ENCODE measurements at regions not wholly inside any gene's neighbourhood (a gene's known extent, or its start where the extent isn't known, plus 50 kb on each side); places are given as distances from the start of the nearest gene placed in this dataset.

DNA sequence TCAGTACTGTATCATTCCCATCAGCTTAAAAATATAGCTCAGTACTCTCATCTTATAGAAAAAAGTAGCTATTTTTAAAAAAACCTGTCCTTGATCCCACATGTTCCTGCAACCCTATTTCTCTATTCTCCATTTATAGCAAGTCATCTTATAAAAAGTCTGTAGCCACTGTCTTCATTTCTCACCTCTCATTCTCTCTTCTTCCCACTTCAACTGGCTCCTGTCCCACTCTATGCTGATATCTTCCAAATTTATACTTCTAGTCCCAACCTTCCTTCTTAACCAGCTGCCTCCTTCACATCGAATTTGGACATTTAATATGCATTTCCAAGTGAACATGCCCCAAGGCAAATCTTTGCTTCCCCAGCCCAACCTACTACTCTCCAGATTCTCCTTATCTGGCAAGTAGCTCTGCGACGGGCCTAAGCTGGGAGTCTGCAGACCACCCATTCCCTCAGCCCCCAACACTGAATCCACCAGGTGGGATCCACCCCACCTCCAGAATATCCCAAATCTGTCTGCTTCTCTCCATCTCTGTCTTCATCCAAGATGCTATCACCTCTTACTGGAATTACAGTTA is 52.0 kb upstream of the TANC2 start:
- no peak for DNase-seq

DNA sequence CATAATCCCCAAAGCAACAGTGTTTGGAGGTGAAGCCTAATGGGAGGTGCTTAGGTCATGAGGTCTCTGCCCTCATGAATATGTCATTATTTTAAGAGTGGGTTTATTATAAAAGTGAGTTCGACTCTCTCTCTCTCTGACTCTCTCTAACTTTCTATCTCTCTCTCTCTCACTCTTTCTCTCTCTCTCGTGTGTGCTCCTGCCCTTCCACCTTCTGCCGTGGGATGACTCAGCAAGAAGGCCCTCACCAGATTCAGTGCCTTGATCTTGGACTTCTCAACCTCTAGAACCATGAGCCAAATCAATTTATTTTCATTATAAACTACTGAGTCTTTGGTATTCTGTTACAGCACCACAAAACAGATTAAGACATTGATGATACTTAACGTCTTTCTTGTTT is 53.7 kb upstream of the TANC2 start:
- DNase-seq: no peak

DNA sequence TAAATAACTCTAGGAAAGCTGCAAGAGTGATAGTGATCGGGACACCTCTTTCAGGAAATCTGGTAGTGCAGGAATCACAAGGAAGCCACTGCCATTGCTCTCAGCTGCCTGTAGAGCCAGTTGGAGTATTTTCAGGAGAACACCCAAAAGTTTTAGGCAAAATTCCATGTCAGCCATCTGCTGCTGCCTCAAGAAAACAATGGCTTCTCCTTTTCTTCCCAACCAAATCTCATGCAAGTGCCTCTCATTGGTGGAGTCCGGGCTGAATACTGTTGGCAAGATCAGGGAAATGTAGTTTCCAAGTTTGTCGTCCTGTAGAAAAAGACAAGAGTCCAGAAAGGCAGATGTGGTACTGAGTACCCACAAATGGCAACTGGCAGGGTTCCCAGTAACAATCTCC is 54.9 kb upstream of the TANC2 start:
- no peak for DNase-seq

DNA sequence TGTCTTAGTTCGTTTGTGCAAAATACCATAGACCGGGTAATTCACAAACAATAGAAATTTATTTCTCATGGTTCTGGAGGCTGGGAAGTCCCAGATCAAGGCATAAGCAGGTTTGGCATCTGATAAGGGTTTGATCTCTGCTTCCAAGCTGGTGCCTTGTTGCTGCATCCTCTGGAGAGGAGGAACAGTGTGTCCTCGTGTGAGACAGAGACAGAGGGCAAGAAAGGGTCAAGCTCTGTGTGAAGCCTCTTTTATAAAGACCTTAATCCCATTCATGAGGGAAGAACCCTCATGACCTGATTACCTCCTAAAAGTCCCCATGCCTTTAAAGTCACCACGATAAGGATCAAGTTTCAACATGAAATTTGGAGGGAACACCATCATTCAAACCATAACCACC is 55.8 kb upstream of the TANC2 start:
- no peak for DNase-seq

DNA sequence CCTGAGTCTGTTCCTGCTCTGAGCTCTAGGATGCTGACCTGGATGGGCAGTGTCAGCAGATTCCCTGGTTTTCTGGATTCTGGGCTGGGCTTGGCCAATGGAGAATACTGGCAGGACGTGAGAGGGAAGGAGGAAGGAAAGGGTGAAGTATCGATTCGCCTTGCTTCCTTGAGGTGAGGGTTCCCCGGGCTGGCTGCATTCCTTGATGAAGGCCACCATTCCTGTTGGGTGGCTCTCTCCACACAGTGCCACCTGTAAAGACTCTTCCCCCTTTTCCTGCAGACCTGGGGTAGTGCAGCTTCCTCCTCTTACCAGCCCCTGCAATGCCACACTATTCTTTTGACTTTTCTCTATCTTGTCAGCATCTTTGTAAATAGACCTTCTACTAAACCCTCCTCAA is 58.1 kb upstream of the TANC2 start:
- DNase-seq: no peak

DNA sequence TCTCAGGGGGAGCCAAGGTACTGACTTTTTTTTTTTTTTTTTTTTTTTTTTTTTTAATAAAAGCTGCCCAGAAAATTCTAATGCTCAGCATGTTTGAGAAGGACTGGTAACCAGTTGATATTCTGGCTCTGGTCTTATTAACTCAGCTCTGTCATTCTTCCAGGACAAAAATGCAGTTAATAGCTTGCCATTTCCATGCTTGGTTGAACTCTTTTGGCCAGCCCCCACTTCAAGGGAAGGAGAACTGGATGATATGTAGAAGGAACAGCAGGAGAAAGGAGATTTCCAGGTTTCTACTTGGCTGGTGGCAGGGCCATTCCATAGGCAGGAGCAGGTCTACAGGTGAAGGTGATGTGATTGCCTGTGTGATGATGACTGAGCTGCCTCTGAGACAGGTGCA is 59.2 kb upstream of the TANC2 start:
- DNase-seq: no peak

DNA sequence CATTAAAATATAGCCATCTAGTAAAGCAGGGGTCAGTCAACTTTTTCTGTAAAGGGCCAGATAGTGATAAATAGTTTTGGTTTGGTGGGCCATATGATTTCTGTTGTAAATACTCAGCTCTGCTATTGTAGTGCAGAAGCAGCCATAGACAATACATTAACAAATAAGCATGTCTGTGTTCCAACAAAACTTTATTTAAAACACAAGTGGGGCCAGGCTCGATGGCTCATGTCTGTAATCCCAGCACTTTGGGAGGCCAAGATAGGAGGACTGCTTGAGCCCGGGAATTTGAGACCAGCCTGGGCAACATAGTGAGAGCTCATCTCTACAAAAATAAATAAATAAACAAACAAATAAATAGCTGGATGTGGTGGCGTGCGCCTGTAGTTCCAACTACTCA is 60.8 kb upstream of the TANC2 start:
- DNase-seq: no peak

DNA sequence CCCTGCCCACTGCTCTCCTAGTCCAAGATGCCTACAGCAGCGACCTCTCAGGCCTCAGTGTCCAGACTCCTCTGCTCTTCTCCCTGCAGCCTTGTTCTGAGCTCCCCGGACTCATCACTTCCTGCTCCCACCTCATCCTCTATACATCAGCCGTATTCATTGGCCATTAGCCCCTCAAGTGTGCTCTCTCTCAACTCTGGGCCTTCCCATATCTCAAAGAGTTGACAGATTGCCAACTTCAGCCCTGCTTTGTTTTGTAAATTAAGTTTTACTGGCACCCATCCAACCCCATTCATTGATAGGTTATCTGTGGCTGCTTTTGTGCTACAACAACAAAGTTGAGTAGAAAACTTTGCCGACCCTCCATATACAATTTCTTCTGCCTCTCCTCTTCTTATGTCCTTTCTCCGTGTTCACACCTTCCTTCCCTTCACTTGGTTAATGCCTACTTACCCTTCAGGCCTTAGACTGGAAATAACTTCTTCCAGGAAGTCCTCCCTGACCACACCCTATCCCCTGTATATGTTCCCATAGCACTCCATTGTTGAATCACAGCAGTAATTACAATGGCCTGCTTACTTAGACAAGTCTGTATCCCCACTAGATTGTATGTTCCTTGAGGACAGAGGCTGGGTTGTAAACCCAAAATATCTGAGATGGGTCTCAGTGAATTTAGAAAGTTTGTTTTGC is 63.4 kb upstream of the TANC2 start:
- DNase-seq: no peak

DNA sequence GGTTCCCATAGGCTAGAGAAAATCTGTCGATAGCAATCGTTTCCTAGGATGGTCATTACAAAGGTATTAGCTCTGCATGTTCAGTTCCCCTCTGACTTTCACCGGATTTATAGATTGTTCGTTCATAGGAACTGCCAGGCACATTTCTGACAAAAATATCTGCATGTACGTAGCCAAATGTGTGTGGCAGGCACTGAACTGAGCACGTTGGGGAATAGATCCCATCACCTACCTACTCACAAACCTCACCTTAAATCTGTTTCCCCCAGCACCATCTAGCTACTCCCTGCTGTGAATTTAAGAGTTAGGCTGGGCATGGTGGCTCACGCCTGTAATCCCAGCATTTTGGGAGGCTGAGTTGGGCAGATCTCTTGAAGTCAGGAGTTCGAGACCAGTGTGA is 64.5 kb upstream of the TANC2 start:
- no peak for DNase-seq

DNA sequence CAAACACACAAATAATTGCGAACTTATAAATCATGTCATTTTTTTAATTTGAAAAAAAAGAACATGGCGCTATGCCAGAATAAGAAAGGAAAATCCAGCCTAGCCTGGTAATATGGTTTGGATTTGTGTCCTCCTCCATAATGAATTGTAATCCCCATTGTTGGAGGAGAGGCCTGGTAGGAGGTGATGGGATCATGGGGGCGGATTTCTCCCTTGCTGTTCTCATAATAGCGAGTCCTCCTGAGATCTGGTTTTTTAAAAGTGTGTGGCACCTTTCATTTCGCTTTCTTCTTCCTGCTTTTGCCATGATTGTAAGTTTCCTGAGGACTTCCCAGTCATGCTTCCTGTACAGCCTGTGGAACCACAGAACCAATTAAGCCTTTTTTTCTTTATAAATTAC is 65.9 kb upstream of the TANC2 start:
- no peak for DNase-seq

DNA sequence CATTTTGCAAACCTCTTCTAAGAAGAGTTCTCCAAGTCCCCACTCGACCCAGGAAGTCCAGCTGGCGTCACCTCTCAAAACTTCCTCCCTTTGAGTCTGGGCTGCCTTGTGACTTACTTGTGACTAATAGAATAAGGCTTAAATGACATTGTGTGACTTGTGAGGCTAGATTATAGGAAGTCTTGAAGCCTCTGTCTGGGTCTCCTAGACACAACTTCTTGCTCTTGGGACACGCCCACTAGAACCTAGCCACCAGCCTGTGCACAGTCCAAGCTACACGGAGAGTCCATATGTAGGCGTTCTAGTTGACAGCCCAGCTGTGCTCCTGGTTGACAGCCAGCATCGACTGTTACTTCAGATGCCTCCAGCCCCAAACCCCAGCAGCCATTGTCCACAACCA is 66.7 kb upstream of the TANC2 start:
- DNase-seq: no peak

DNA sequence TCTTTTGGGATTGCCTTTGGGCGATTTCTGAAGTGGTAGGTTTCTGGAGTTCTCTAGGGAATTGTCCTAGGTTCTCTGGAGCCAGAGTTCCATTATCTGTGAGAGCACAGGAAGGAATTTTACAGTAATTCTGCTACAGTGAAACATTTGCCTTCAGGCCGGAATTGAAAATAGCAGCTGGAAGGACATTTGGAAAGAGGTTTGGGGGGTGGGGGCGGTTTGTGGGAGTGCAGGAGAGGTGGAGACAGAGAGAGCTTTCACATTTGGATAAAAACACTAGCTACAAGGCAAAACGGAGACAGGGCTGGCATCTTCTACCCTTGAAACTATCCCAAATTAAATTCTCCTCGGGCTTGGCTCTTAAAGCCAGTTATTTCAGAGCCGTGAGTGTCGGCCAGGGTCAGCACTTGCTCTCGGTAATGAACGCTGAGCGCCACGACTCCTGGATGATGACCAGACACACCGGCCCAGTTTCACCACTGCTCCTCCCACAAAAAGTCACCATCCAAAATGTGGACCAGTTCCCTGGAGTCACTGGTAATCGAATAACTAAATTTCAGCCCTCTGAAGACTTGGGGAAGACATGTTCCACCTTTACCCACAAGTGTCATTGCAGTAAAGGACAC is 67.7 kb upstream of the TANC2 start:
- DNase-seq: no peak

DNA sequence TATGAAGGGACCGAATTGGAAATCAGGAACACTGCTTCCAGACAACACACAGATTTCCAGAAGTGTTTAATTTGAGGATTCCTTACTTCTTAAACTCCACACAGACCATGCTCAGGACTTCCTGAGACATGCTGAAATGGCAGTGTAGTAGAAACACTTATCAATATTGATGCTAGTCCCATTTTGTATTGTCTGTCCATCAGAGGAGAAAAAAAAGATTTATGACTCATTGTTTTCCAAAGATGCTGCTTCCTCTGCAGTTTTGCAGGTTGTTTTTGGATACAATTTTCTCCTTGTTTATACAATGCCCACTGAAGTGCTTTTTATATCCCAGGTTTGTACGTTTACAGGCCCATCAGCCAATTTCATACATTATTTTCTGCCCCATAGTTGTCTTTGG is 68.3 kb upstream of the TANC2 start:
- no peak for DNase-seq

DNA sequence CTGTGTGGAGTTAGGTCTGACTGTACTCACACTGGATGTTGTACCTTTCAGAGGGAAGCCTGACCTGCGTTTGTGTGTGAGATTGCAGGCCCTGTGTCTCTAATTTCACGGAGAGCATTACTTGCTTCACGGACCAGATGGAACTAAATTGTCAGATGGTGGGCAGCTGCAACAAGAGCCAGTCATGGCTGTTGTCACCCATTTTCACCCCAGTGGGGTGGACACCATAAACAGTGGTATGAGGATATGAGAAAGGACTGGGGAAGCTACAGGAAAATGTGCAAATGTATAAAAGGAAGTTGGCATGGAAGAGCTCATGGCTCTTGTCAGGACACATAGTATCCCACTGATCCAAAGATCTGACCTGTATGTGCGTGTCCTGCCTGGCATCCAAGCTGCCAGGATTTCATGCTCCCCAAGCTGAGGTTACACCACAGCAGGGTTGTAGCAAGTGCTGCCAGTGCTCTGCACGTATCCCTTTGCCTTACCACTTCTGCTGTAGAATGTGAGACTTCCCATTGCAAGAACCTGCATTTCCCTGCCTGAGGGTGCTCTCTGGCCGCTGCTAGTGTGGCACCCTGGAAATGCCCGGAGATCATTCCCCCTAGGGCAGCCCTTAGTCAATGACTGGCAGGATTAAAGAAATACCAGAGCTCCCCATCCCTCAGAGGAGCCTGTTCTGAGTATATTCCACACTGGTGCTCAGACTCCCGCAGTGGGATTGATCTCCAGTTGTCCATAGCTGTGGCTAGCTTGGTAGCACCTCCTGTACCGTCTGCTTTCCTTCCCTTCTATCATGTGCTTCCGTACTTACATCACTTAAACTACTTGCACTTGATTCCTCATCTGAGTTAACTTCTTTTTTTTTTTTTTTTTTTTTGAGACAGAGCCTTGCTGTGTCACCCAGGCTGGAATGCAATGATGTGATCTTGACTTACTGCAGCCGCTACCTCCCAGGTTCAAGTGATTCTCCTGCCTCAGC is 70.4 kb upstream of the TANC2 start:
- DNase-seq: no peak

DNA sequence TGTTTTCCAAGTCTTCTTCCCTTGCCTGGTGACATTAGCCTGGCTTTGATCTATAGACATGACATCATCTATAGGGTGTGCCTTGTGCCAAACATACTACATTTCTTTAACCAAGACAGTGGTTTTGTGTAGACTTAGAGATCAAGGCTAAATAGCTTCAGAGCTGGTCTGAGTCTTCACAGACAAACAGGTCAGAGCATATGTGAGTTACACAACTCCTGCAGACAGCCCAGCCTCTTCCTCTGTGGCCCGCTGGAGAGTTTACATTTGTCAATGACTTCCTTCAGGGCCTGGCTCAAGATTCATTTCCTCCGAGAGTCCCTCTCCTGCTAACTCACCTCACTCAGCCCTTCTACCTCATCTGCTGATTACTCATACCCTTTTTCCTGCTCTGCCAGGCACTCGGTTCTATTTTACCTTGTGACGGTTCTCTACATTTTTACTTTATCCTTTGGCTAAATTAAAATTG is 73.1 kb upstream of the TANC2 start:
- DNase-seq: peak; percentile 12

DNA sequence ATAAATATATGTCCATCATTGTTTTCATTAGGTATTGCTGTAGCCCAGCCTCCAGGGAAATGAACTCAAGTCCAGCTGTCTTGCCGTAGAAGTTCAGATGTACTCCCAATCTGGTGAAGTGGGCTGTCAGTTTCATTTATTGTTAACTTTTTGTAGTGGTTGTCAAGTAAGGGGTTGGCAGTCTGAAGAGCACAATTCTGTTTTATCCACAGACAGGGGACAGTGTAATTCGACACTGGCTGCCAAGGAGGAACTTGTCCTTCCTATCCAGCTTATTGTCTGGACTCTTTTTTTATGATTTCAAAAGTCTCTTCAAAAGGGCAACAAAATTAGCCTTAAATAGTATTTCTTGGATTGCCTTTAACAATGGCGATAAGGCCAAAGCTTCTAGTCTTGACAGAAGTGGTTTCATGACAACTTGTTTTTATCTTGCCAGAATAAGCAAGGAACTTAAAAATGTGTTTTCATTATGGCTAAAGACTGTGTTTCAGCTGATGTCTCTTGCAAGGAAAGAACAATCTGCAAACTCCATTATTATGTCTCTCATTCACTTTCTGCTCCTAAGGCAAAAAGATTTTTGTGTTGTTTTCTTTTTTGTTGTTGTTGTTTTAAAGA is 73.9 kb upstream of the TANC2 start:
- DNase-seq: no peak

DNA sequence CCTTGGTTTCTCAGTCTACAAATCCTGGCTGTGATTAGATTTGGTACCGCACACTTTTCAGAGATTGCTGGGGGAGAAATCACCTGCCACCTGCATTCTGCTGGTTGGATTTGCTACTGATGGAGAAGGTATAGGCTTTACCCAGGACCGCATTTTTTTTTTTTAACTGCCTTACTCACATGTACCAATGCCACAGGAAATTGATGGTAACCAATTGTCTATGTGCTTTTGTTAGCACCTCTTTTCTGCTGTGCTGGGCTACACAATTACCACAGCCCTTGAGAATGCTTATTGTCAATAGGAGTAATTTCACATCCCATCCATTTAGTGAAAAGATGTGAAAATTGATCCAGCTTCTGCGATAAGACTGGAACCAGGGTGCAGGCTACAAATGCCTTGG is 74.4 kb upstream of the TANC2 start:
- no peak for DNase-seq

DNA sequence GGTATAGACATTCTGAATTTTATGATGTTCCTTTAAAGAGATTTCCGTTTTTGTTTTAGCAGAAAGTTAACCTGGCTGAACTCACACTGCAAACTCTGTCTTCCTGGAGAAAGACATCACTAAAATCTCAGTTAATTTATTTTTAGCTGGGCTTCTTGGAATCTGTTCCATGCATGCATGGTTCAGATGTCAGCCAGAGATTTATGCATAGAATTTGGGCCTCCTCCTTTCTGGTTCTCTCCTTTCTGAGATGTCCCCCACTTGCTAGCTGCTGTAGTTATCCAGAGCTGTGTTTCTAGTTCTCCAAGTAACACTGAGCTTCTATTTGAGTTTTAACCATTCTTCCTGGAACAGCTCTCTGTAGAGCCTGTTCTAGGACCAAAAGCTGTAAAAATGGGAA is 77.3 kb upstream of the TANC2 start:
- no peak for DNase-seq

DNA sequence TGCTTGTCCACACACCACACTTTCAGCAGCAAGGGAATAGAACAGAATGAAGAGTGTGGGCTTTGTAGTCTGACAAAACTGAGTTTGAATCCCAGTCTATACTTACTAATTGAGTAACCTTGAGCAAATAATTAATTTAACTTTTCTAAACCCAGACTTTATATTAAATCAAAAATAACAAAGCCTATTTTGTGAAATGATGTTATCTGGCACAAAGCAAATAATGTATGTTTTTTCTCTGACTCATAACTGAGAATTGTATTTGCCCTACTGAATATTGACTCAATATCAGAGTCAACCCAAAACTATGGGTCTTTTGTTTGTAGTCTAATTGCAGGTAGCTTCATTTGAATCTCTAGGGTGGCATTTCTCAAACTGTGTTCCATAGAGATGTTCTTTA is 77.9 kb upstream of the TANC2 start:
- no peak for DNase-seq

DNA sequence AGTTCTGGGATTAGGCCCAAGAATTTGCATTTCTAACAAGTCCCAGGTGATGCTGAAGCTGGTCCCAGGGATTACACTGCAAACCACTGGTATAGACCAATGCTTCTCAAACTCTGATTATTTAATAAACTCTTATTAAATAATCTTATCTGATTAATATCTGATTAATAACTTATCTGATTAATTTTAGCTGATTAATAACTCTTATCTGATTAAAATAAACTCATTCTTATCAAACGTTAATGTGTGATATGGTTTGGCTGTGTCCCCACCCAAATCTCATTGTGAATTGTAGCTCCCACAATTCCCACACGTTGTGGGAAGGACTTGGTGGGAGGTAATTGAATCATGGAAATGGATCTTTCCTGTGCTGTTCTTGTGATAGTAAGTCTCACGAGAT is 78.6 kb upstream of the TANC2 start:
- no peak for DNase-seq

DNA sequence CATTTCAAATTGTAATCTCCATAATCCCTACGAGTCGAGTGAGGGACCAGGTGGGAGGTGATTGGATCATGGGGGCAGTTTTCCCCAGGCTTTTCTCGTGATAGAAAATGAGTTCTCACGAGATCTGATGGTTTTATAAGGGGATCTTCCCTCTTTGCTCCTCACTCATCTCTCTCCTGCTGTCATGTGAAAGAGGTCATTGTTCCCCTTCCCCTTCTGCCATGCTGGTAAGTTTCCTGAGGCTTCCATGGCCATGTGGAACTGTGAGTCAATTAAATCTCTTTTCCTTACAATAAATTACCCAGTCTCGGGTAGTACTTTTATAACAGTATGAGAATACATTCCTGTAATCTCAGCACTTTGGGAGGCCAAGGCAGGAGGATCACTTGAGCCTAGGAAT is 76.7 kb upstream of the MARCHF10 start:
- no peak for DNase-seq

DNA sequence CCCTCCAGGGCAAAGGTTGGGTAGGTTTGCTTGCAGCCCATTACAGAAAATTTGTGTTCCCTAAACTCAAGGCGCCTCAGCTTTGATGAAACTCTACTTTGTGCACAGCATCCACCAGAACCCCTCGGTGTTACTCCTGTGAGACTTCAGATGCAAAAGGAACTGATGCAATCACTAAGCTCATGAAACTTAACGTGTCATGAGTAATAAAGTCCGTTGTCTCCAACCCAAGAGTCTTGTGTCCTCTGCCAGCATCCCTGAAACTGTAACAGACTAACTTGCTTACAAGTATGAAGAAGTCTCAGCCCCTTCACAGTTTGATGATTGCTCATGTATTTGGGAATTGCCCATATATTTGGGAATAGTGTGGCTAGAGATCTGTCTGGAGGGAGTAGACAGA is 74.8 kb upstream of the MARCHF10 start:
- DNase-seq: no peak

DNA sequence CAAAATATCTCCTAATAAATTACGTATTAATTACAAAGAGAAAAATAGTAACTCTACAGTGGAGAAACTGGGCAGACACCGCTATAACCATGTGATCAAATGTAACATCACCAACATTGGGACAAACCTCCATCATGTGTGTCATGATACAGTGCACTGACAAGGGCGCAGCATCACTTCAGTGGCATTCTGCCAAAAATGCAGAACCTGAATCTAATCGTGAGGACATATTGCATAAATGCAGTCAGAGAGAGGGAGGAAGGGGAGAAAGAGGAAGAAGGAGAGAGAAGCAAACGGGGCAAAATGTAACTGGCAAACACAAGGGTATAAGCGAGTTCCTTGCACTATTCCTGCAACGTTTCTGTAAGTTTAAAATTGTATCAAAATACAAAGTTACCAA is 74.2 kb upstream of the MARCHF10 start:
- no peak for DNase-seq

Data from stimulated activated CD4-positive, alpha-beta T cell treated with anti-CD3 and anti-CD28 coated beads, Interleukin-1b, Interleukin-23, amount 100 ng/mL, for 48 hours (primary cell).